ENCODE measurements at regions not wholly inside any gene's neighbourhood (a gene's known extent, or its start where the extent isn't known, plus 50 kb on each side); places are given as distances from the start of the nearest gene placed in this dataset.

GRCh38 chr10:6364283-6364682, 161.6 kb downstream of the PFKFB3 start:
- DNase-seq, result no peak
- H3K36me3 ChIP-seq, result no peaks in the 10 kb centered on the region
- peaks cover 4 to 8% of the 10 kb centered on the region in 2 donors for H3K4me1 ChIP-seq
- H3K27ac ChIP-seq, result no peak overlapping the region
- H3K9me3 ChIP-seq, result no peaks in the 10 kb centered on the region
- no peaks in the 10 kb centered on the region for H3K27me3 ChIP-seq
- TF ChIP-seq, protein P1, sequence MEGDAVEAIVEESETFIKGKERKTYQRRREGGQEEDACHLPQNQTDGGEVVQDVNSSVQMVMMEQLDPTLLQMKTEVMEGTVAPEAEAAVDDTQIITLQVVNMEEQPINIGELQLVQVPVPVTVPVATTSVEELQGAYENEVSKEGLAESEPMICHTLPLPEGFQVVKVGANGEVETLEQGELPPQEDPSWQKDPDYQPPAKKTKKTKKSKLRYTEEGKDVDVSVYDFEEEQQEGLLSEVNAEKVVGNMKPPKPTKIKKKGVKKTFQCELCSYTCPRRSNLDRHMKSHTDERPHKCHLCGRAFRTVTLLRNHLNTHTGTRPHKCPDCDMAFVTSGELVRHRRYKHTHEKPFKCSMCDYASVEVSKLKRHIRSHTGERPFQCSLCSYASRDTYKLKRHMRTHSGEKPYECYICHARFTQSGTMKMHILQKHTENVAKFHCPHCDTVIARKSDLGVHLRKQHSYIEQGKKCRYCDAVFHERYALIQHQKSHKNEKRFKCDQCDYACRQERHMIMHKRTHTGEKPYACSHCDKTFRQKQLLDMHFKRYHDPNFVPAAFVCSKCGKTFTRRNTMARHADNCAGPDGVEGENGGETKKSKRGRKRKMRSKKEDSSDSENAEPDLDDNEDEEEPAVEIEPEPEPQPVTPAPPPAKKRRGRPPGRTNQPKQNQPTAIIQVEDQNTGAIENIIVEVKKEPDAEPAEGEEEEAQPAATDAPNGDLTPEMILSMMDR (IDR thresholded peaks at IDR 0.05), result no peak
- TF ChIP-seq POLR2A (IDR thresholded peaks at IDR 0.05), result no peak
- WGBS, 2 donors, result 96 to 97% methylated on average over 2 of the region's 2 CpGs
- H3K4me3 ChIP-seq (replicated peaks in 1 of 3), result no peak overlapping the region
- intact Hi-C loops (cut with DNase I), result no loop called here

DNA sequence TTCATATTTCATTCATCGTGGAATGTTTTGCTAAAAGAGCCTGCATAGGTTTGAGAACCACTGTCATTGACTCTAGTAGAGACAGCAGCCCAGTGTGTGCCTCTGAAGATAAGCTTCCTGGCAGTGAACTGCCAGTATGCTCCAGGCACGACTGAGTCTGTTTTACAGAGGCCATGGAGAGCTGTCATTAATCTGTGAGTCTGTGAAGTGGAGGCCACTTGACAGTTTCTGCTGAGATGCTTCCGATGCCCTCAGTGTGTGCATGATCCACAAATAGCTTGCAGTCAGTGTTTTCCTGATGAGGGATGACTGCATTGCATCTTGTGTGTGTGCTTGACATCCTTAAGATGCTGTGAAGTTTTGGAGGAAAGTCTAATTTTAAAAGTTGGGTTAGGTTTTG, 162.2 kb downstream of the PFKFB3 start:
- TF ChIP-seq, protein P1 (IDR thresholded peaks at IDR 0.05), result no peak
- TF ChIP-seq POLR2A (IDR thresholded peaks at IDR 0.05), result no peak
- Histone ChIP-seq H3K4me1 (peaks cover 4 to 8% of the 10 kb centered on the region in 2 donors), H3K9me3 (no peaks in the 10 kb centered on the region), H3K4me3 (replicated peaks in 1 of 3) (no peak overlapping the region), H3K27me3 (no peaks in the 10 kb centered on the region), H3K27ac (no peak overlapping the region), H3K36me3 (no peaks in the 10 kb centered on the region)
- WGBS, 2 donors, result 25 to 32% methylated on average over 3 of the region's 3 CpGs
- peak; percentile 28 to 30 for DNase-seq
- intact Hi-C loops (cut with DNase I), result no loop called here

DNA sequence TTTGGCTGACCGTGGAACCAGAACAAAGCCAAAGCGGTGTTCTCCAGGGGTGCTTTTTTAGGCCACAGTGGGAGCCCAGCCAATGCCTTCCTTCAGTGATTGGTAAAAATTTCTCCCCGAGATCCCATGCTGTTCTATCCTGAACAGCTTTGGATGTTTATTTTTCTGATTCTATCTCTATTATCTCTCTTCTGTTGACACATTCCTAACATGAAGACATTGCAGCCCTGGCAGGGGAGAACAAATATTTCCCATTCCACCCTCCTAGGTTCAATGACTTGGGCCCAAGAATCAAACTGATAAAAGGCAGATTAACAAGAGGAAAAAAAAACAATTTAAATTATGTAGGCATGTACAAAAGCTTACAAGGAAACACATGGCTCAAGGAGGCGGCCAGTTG, 162.7 kb downstream of the PFKFB3 start:
- intact Hi-C loops (cut with DNase I), result no loop called here
- Histone ChIP-seq H3K36me3 (no peaks in the 10 kb centered on the region), H3K4me3 (replicated peaks in 1 of 3) (no peak overlapping the region), H3K27ac (no peak overlapping the region), H3K4me1 (peaks cover 4 to 8% of the 10 kb centered on the region in 2 donors), H3K27me3 (no peaks in the 10 kb centered on the region), H3K9me3 (no peaks in the 10 kb centered on the region)
- peak; percentile 46 to 64 for DNase-seq
- WGBS, 2 donors, result 29 to 37% methylated on average over 4 of the region's 4 CpGs
- TF ChIP-seq, protein P1 (IDR thresholded peaks at IDR 0.05), result no peak
- TF ChIP-seq POLR2A (IDR thresholded peaks at IDR 0.05), result no peak
